HG03520 (cell line): ENCODE measurements at regions not wholly inside any gene's neighbourhood (a gene's known extent, or its start where the extent isn't known, plus 50 kb on each side); places are given as distances from the start of the nearest gene placed in this dataset.
"Not testable (repeated sequence)": the region's sequence is repeated elsewhere in the genome, so short reads cannot be mapped to it uniquely, and the experiment has no call there.

Experiments used
- ATAC-seq: cut with Tn5 transposase; IDR thresholded peaks from one replicate; pipeline ENCODE4 v1.9.1; 2021; ENCODE audit warnings: mild to moderate bottlenecking, moderate library complexity; ENCODE audit not compliant: unreplicated experiment

- ATAC-seq, result no peak
Measured at GRCh38 chr15:81828135-81828534, 217.7 kb downstream of the MEX3B start.

GRCh38 chr15:81825136-81825535 is 220.7 kb downstream of the MEX3B start:
- no peak for ATAC-seq

- not testable (repeated sequence) for ATAC-seq
Measured at GRCh38 chr15:81822587-81822986, 223.2 kb downstream of the MEX3B start.

- no peak for ATAC-seq
Measured at GRCh38 chr15:81819924-81820635, 225.7 kb downstream of the MEX3B start.

- no peak for ATAC-seq
Measured at GRCh38 chr15:81814882-81815455, 230.8 kb downstream of the MEX3B start.

GRCh38 chr15:81813215-81813614 is 232.6 kb downstream of the MEX3B start:
- no peak for ATAC-seq

GRCh38 chr15:81812456-81812855 is 233.4 kb downstream of the MEX3B start:
- no peak for ATAC-seq

- ATAC-seq, result no peak
Measured at GRCh38 chr15:81811736-81812135, 234.1 kb downstream of the MEX3B start.

- ATAC-seq, result no peak
Measured at GRCh38 chr15:81809543-81809942, 236.3 kb downstream of the MEX3B start.

GRCh38 chr15:81807806-81808205 is 238.0 kb downstream of the MEX3B start:
- no peak for ATAC-seq

- ATAC-seq, result no peak
Measured at GRCh38 chr15:81807186-81807585, 238.6 kb downstream of the MEX3B start.

GRCh38 chr15:81795899-81796298 is 249.9 kb downstream of the MEX3B start:
- no peak for ATAC-seq

GRCh38 chr15:81792646-81793045 is 253.2 kb downstream of the MEX3B start:
- ATAC-seq, result no peak

- ATAC-seq, result not testable (repeated sequence)
Measured at GRCh38 chr15:81791322-81791721, 254.5 kb downstream of the MEX3B start.

- ATAC-seq, result no peak
Measured at GRCh38 chr15:81789403-81789802, 256.4 kb downstream of the MEX3B start.

- no peak for ATAC-seq
Measured at GRCh38 chr15:81786776-81787175, 259.0 kb downstream of the MEX3B start.

- no peak for ATAC-seq
Measured at GRCh38 chr15:81785679-81786078, 260.1 kb downstream of the MEX3B start.

GRCh38 chr15:81785181-81785580 is 260.6 kb downstream of the MEX3B start:
- ATAC-seq, result no peak

GRCh38 chr15:81784751-81785150 is 261.1 kb downstream of the MEX3B start:
- ATAC-seq, result no peak

- ATAC-seq, result no peak
Measured at GRCh38 chr15:81783586-81783985, 262.2 kb downstream of the MEX3B start.

GRCh38 chr15:81783076-81783475 is 262.7 kb downstream of the MEX3B start:
- no peak for ATAC-seq

- ATAC-seq, result no peak
Measured at GRCh38 chr15:81781395-81781794, 264.4 kb downstream of the MEX3B start.

- ATAC-seq, result no peak
Measured at GRCh38 chr15:81780966-81781365, 264.9 kb downstream of the MEX3B start.
